A673 (cell line): ENCODE measurements at regions not wholly inside any gene's neighbourhood (a gene's known extent, or its start where the extent isn't known, plus 50 kb on each side); places are given as distances from the start of the nearest gene placed in this dataset.
"Not testable (repeated sequence)": the region's sequence is repeated elsewhere in the genome, so short reads cannot be mapped to it uniquely, and the experiment has no call there.

ENCODE experiments used
- BruUV-seq: library from RNA; stranded (reverse); fragments of 400-500 nt; replicated peaks from 2 replicates; lab custom pipeline; 2021; lab: Mats Ljungman, UMichigan
- CTCF ChIA-PET: fragments of 300-600 bp; sonication (Branson Sonifier 250); formaldehyde crosslinking; loops from one replicate; lab custom pipeline; 2022; ENCODE audit warnings: antibody characterized with exemption; lab: Charles Lee
- POLR2A ChIA-PET: fragments of 300-600 bp; sonication (Branson Sonifier 250); formaldehyde crosslinking; loops from one replicate; lab custom pipeline; 2022; ENCODE audit warnings: antibody characterized with exemption; ENCODE audit not compliant: low non-redundant PET; lab: Charles Lee
- DNase-seq: peaks from one replicate; pipeline ENCODE4 v3.0.0-alpha.2; 2015; ENCODE audit warnings: low spot score
- H3K27ac ChIP-seq: fragments of 200-600 bp; sonication (generic); 2 replicates; pipeline ENCODE4 v1.5.1; 2016; ENCODE audit warnings: mixed run types, low read depth, mild to moderate bottlenecking, mixed read lengths, antibody characterized with exemption, low read length; ENCODE audit not compliant: poor library complexity, severe bottlenecking
- H3K27me3 ChIP-seq: fragments of 200-600 bp; sonication (generic); replicated peaks from 2 replicates; pipeline ENCODE4 v1.6.1; 2017; ENCODE audit warnings: mixed run types, low read depth, mild to moderate bottlenecking, mixed read lengths, antibody characterized with exemption, low read length; ENCODE audit not compliant: insufficient read depth, poor library complexity
- H3K36me3 ChIP-seq: fragments of 200-600 bp; sonication (generic); 2 replicates; pipeline ENCODE4 v1.6.1; 2016; ENCODE audit warnings: mixed run types, mild to moderate bottlenecking, mixed read lengths, antibody characterized with exemption, low read length; ENCODE audit not compliant: insufficient read depth, poor library complexity, severe bottlenecking
- H3K4me1 ChIP-seq: fragments of 200-600 bp; sonication (generic); 2 replicates; pipeline ENCODE4 v1.6.1; 2017; ENCODE audit warnings: mixed run types, mild to moderate bottlenecking, mixed read lengths, antibody characterized with exemption, low read length; ENCODE audit not compliant: insufficient read depth, poor library complexity, severe bottlenecking
- H3K4me3 ChIP-seq: fragments of 200-600 bp; sonication (generic); 2 replicates; pipeline ENCODE4 v1.5.1; 2016; ENCODE audit warnings: low read depth, mixed run types, mild to moderate bottlenecking, mixed read lengths, low read length; ENCODE audit not compliant: poor library complexity, severe bottlenecking
- H3K9me3 ChIP-seq: fragments of 200-600 bp; sonication (generic); 2 replicates; pipeline ENCODE4 v1.6.1; 2016; ENCODE audit warnings: mixed run types, low read depth, mild to moderate bottlenecking, mixed read lengths, antibody characterized with exemption, low read length; ENCODE audit not compliant: poor library complexity, severe bottlenecking
- EZH2 ChIP-seq: fragments of 200-600 bp; sonication (generic); IDR thresholded peaks from 2 replicates; pipeline ENCODE4 v1.6.1; 2017; ENCODE audit warnings: borderline replicate concordance, low read depth, mild to moderate bottlenecking, mixed read lengths, antibody characterized with exemption, low read length; ENCODE audit not compliant: poor library complexity, severe bottlenecking
- intact Hi-C: fragments of 100-400 bp; cut with micrococcal nuclease; formaldehyde crosslinking; loops from one replicate; pipeline ENCODE4 v1.10.0; 2022; ENCODE audit not compliant: unreplicated experiment
- TF ChIP-seq, protein P1 (sequence below): fragments of 300-800, 200-600 bp; sonication (generic); conservative IDR thresholded peaks from 2 replicates; pipeline ENCODE4 v1.5.1; 2017; ENCODE audit warnings: low read depth, mild to moderate bottlenecking, antibody characterized with exemption, low read length, moderate library complexity, mixed read lengths

DNA sequence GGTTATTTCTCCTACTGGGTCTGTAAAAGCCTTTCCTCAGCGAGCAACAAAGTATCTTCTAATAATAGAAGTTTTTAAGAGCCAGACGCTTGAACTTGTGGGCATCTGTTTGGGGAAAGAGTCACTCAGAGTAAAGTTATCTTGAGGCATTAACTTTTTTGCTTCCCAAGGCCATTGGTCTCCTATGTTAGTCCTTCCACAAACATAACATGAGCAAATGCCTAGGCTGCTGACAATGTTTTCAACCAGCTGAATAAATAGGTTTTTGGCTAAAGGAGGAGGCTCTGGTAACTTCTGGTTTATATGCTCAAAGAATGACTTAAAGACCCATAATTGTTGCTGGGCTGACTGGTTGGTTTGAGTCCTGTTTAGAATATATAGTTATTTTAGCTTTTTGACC, 213.5 kb upstream of the SYNCRIP start:
- DNase-seq = no peak
- no peaks in the 10 kb centered on the region for H3K27me3 ChIP-seq
- intact Hi-C loops = no loop called here
- ChIA-PET POLR2A (no interaction called here), CTCF (no interaction called here)
- H3K36me3 ChIP-seq = no peaks in the 10 kb centered on the region
- no peak overlapping the region for H3K4me3 ChIP-seq
- H3K27ac ChIP-seq = no peak overlapping the region
- TF ChIP-seq, protein P1, sequence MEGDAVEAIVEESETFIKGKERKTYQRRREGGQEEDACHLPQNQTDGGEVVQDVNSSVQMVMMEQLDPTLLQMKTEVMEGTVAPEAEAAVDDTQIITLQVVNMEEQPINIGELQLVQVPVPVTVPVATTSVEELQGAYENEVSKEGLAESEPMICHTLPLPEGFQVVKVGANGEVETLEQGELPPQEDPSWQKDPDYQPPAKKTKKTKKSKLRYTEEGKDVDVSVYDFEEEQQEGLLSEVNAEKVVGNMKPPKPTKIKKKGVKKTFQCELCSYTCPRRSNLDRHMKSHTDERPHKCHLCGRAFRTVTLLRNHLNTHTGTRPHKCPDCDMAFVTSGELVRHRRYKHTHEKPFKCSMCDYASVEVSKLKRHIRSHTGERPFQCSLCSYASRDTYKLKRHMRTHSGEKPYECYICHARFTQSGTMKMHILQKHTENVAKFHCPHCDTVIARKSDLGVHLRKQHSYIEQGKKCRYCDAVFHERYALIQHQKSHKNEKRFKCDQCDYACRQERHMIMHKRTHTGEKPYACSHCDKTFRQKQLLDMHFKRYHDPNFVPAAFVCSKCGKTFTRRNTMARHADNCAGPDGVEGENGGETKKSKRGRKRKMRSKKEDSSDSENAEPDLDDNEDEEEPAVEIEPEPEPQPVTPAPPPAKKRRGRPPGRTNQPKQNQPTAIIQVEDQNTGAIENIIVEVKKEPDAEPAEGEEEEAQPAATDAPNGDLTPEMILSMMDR = no peak
- no peak for TF ChIP-seq EZH2
- no peaks in the 10 kb centered on the region for H3K4me1 ChIP-seq
- no peaks in the 10 kb centered on the region for H3K9me3 ChIP-seq
- no TSS peak for BruUV-seq

DNA sequence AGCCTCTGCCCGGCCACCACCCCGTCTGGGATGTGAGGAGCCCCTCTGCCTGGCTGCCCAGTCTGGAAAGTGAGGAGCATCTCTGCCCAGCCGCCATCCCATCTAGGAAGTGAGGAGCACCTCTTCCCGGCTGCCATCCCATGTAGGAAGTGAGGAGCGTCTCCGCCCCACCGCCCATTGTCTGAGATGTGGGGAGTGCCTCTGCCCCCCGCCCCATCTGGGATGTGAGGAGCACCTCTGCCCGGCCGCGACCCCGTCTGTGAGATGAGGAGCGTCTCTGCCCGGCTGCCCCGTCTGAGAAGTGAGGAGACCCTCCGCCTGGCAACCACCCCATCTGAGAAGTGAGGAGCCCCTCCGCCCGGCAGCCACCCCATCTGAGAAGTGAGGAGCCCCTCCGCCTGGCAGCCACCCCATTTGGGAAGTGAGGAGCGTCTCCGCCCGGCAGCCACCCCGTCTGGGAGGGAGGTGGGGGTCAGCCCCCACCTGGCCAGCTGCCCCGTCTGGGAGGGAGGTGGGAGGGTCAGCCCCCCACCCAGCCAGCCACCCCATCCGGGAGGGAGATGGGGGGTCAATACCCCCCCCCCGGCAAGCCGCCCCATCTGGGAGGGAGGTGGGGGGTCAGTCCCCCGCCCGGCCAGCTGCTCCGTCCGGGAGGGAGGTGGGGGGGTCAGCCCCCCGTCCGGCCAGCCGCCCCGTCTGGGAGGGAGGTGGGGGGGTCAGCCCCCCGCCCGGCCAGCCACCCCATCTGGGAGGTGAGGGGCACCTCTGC, 195.8 kb upstream of the SYNCRIP start:
- BruUV-seq, H3K27ac ChIP-seq, CTCF ChIA-PET, H3K4me3 ChIP-seq, POLR2A ChIA-PET, DNase-seq, H3K4me1 ChIP-seq, H3K27me3 ChIP-seq, intact Hi-C loops, H3K36me3 ChIP-seq, H3K9me3 ChIP-seq: not testable (repeated sequence)

DNA sequence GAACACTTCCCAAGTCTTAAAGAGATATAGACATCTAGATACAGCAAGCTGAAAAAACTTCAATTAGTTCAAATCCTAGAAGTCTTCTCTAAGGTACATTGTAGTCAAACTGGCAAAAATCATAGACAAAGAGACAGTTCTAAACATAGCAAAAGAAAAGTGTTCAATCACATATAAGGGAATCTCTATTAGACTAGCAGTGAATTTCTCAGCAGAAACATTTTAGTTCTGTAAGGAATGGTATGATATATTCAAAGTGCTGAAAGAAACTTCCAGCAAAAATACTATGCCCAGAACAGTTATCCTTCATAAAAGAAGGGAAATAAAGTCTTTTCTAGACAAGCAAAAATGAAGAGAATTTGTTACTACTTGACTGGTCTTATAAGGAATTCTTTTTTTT, 186.3 kb upstream of the SYNCRIP start:
- DNase-seq = no peak
- H3K4me1 ChIP-seq = no peaks in the 10 kb centered on the region
- H3K9me3 ChIP-seq = no peaks in the 10 kb centered on the region
- H3K36me3 ChIP-seq = no peaks in the 10 kb centered on the region
- ChIA-PET CTCF (no interaction called here), POLR2A (no interaction called here)
- H3K27ac ChIP-seq = no peak overlapping the region
- no peak overlapping the region for H3K4me3 ChIP-seq
- no TSS peak for BruUV-seq
- no peaks in the 10 kb centered on the region for H3K27me3 ChIP-seq
- TF ChIP-seq EZH2 = no peak
- TF ChIP-seq, protein P1 = no peak
- intact Hi-C loops = no loop called here

DNA sequence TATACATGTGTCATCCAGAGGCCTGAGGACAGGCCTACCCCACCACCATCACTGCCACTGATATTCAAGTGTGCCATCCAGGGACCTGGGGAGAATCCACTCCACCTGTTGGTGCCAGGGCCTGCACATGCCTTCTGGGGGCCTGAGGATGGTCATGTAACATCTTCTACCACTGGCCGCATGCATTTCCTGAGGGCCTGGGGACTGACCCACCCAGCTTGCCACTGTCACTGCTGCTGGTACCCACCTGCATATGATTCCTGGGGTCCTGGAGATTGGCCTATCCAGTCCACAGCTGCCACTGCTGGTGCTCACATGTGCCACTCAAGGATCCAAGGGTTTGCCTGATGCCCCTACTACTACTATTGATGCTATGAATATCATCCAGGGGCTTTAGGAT, 184.3 kb upstream of the SYNCRIP start:
- H3K27me3 ChIP-seq = no peaks in the 10 kb centered on the region
- no peaks in the 10 kb centered on the region for H3K4me1 ChIP-seq
- no peak overlapping the region for H3K27ac ChIP-seq
- no peaks in the 10 kb centered on the region for H3K36me3 ChIP-seq
- H3K4me3 ChIP-seq = no peak overlapping the region
- BruUV-seq = no TSS peak
- intact Hi-C loops = no loop called here
- ChIA-PET CTCF (no interaction called here), POLR2A (no interaction called here)
- TF ChIP-seq EZH2 = no peak
- TF ChIP-seq, protein P1 = no peak
- no peaks in the 10 kb centered on the region for H3K9me3 ChIP-seq
- no peak for DNase-seq
